ENCODE measurements at regions not wholly inside any gene's neighbourhood (a gene's known extent, or its start where the extent isn't known, plus 50 kb on each side); places are given as distances from the start of the nearest gene placed in this dataset.
"Not testable (repeated sequence)": the region's sequence is repeated elsewhere in the genome, so short reads cannot be mapped to it uniquely, and the experiment has no call there.

DNA sequence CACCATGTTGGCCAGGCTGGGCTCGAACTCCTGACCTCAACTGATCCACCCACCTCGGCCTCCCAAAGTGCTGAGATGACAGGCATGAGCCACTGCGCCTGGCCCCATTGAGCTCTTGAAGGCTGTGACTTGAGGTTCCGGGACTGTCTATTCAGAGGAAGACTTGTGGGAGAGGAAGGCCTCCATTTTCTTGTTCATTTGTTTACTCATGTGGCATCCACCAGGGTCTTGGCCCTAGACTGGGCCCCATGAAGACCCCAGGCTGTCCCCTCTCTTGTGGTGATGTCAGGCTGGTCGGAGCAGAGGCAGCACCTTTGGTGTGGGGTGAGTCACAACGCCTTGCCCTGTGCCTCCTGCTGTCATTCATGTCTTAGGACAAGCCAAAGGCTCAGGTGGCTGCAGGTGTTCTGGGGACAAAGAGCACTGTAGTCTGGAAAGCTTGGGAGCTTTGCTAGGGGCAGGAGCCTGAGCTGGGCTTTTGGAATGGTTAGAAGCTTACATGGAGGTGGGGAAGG, 224.6 kb upstream of the C1orf174 start:
- DNase-seq: no peak

DNA sequence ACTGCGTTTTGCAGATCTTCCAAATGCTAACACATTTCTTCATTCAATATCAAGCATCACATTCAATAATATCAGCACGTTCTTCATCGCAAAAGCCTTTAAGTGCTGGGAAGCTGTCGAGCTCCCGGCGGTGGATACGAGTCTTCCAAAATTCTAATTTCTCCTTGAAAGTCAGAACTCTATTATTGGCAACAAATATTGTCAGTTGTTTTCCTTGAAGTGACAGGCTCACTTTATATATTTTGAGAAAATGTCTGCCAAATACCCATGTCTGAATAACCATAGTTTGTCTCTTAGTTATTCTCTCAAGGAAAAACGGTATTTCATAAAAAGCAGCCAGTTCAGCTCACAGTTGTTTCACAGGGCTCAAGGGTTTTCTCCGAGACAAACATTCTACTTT, 226.2 kb upstream of the C1orf174 start:
- no peak for DNase-seq

DNA sequence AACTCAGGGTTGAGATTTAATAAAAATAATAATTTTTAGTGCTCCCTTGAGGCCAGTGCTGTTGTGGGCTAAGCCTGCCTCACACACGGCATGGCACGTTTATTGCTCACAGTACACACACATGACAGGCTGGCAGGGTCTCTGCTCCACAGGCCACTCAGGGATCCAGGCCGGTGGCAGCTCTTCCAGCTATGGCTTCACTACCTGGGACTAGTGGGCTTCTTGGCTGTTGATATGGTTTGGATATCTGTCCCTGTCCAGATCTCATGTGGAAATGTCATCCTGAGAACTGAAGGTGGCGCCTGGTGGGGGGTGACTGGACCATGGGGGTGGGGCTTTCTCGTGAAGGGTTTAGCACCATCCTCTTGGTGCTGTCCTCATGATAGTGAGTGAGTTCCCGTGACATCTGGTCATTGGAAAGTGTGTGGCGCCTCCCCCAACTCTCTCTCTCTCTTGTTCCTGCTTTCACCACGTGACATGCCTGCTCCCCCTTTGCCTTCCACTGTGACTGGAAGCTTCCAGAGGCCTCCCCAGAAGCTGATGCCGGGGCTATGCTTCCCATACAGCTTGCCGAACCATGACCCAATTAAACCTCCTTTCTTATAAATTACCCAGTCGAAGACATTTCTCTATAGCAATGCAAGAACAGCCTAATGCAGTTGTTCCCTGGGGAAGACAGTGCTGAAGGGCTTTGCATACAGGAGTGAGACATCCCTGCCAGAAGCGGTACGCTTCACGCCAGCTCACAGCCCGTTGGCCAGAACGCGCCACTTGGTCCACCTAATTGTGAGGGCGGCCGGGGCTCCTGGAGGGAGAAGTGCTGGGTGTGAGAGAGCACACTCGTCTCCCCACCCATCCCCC, 226.9 kb upstream of the C1orf174 start:
- DNase-seq: no peak

DNA sequence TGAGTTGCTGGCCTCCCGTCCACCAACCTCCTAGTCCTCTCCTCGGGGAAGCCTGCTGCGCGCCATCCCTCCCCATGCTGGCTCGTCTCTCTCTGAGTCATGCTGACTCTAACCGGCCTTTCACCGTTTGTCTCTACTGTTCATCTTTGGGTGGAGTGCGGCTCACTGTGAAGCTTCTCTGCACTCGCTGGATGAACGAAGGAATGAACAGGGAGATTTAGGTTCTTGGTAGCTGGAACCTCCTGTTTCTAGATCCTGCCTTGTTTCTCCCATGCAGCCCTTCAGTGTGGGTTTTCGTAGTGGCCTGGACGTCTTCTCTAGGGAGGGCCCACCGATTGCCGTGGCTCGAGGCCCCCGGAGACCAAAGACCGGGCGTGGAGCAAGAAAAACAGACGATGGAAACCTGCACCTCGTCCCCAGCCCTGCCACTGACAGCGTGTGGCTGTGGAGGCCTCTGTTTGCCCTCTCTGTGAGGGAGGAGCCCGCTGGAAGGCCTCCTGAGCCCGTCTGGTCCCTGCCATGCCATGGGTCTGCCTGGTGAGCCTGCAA, 227.6 kb upstream of the C1orf174 start:
- no peak for DNase-seq

DNA sequence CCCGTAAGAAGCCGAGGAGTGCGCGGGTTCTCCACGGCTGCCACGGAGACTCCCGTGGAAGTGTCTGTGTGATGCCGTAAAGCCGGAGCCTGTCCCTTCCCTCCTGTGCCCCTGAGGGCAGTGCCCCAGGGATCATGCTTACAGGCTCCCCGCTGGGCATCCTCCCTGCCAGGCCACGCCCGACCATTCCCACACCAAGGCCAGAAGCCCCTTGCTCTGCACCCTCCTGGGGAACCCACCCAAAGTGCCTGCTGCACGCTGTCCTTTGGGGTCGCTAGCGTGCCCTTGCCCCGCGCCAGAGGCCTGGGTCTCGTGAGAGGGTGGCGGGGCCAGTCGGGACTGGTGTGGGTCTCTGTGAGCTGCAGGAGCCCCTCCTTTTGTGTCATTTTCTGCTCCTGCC, 228.5 kb upstream of the C1orf174 start:
- no peak for DNase-seq

DNA sequence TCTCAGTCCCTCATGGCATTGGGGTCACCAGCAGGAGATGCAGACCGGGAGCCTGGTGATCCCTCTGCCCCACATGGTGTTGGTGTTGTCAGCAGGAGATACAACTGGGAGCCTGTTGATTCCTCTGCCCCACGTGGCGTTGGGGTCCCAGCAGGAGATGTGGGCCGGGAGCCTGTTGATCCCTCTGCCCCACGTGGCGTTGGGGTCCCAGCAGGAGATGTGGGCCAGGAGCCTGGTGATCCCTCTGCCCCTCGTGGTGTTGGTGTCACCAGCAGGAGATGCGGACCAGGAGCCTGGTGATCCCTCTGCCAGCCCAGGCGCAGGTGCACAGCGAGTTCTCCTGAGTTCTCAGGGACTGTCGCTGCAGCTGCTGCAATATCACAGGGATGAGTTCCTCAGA, 229.6 kb upstream of the C1orf174 start:
- DNase-seq: no peak

DNA sequence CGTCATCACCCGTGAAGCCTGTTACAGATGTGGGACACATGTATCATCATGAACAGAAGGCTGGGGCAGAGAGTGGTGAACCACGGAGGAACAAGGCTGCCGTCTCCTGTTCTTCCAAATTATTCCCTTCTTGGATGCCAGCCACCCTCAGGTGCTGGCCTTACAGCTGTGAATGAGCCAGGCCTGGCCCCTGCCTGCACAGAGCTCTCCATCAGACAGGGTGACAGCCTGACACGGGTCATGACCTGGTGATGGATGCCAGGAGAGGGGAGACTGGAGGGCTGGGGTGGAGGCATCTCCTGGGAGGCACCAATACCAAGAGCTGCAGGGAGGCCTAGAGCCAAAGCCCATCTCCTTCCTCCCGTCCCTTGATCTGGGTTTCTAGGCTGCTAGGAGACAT, 230.0 kb upstream of the C1orf174 start:
- no peak for DNase-seq

DNA sequence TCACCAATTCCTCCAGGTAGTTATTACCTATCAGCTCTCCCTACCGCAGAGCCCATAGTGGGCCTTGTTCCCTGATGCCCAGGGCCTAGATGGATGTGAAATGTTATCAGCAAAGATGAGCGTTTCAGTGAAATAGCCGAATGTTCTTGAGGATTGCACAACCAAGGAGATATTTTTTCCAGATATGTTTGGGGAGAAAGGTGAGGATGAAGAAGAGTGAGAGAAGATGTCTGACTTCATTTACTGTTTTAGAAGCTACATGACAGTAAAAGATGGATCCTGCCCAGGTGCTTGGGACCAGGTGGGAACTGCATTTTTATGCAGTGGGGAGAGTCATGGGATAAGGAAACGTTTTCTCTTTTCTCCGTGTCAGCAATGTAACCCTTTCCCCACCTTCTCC, 231.7 kb upstream of the C1orf174 start:
- DNase-seq: no peak

DNA sequence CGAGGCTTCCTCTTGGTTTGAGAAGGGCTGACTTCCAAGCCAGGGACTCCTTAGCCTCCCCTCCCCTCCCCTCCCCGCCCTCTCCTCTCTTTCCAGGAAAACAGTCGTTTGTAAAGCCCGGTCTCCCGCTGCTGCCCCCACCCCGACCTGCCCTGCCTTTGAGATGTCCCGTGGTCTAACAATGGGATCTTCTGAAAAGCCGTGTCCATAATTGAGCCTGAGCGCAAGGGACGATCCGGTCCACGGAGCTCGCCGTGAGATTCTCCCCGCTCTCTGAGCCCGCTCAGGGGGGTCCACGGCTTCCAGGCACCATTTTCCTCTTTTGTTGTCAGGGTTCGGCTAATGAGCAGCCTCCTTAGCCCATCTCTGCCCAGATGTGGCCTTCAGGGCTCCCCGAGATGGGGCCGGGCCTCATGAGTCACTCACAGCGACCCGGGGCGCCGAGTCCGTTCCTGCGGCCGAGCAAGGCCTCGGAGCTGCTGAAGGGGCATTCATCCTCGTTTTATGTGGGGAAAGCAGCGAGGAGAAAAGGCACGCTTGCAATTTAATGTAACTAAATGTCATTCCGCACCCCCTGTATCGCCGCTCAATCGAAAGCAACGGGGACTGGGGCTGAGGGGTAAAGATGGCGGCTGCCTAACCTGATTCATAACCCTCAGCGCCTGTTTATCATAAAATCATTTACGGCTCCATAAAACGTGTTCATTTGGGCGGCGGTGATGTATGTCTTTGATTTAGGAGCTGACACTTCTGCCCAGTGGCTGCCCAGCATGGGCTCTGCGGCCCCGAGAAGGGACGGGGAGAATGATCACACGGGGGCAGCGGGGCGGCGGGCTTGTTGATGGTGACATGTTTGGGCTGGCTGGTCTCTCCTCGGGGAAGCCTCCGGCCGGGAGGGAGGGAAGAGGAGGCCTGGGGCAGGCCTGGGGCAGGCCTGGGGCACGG, 232.6 kb upstream of the C1orf174 start:
- DNase-seq: no peak

DNA sequence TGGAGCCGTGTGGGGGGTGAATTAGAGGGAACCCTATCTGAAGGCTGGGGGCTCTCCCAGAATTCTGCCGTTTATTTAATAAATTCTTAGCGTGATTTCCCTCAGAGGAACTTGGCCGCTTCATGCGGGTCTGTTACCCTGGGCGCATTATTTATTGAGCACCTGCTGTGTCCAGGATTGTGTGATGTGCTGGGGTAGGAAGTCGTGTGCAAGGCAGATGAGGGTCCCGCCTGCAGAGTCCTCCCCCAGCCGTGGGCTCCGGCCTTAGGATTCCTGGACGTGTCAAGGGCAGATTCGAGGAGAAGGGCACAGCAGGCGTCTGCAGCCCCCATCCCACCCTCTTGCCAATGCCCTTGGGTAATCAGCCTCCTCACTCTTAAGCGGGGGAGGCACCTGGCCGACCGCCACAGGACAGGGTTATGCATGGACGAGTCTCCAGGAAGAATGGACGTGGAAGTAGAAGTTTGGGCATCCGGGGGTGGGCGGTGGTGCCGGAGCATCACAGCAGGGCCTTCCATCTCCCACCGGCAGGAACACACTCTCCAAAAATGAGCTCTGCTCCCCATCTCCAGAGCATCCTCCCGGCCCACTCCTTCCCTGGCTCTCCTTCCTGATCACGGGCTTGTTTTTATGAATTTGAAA, 233.3 kb upstream of the C1orf174 start:
- DNase-seq: no peak

DNA sequence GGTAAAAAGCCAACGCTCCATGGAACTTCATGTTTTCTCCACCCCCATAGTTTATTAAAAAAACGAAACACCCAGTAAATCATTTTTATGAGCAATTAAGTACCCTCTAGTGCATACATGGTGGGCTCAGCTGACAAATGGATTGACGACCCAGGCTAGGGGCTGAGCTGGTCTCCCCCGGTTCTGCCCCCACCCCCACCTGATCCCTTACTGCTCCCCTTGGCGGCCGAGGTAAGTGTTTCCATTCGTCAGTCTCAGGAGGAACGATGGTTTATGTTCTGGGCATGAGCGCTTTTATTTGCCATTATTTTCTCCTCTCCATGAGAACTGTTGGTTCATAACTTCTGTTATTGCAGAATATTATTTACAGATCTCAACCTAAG, 233.9 kb upstream of the C1orf174 start:
- DNase-seq: no peak

DNA sequence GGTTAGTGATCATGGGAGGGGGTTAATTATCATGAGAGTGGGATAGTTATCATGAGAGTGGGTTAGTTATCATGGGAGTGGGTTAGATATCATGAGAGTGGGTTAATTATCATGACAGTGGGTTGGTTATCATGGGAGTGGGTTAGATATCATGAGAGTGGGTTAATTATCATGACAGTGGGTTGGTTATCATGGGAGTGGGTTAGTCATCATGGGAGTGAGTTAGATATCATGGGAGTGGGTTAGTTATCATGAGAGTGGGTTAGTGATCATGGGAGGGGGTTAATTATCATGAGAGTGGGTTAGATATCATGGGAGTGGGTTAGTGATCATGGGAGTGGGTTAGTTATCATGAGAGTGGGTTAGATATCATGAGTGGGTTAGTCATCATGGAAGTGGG, 235.8 kb upstream of the C1orf174 start:
- not testable (repeated sequence) for DNase-seq

DNA sequence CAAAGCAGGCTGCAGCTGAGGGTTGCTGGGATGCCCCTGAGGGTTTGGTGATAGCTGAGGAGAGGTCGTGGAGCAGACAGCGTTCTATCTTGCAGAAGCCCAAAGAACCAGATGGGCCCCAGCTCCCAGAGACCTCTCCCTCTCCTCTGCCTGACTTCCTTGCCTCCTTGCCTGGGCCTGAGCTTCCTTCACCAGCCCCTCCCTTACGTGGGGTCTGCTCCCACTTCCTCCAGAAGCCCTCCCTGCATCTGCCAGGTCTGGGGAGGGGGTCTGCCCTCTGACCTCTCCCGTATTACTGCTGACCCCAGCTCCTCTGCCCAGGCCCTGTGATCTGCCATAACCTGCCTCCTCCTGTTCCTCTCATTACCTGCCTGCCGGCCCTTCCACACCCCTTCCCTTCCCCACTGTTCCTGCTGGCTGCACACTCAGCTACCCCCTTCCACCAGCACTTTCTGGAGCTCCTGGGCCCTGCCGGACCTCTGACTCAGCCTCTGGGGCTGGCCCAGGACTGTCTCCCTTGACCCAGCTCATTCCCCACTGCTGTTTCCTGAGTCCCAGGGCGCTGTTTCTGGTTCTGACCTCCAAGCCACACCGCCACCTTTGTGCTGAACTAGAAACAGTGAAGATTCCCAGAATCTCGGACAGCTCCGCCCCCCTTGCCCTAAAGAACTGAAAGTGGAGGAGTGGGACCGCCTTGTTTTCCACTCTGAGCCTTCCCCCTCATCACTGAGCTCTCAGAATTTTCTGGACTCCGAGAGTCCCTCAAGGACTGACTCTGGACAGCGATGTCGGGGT, 237.7 kb upstream of the C1orf174 start:
- no peak for DNase-seq

DNA sequence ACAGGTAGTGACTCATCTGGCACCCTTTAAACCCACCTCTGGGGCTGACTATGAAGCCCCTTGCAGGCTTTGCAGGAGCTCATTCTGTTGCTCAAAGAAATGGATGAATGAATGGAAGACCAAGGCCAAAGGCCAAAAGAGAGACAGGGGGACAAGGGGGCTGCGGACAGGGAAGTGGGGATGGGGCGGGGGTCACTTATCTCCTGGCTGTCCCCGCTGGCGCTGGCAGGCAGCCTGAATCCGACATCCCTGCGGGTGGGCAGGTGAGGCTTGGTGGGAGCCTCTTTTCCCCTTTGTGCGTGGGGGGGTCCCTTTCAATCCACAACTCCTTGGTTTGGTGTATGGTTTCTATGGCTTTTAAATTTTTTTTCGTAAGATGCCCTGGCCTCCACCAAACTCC, 239.6 kb upstream of the C1orf174 start:
- DNase-seq: no peak

DNA sequence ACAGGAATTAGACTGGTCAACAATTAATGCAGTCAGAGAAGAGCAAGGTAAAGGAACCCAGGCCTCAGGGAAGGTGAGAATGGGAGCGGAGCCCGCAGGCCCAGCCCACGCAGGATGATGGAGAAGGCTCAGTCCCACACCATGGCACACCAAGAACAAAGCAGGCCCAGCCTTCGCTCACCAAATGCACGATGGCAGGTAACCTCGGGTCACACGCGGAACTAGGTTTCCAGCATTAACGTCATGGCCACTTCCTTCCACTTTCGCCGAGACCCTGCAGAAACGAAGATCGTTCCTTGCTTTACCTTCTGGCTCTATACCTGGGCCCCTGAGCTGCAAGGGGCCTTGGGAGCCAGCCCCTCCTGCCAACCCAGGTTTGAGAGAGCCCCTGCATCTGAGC, 240.2 kb upstream of the C1orf174 start:
- DNase-seq: no peak

DNA sequence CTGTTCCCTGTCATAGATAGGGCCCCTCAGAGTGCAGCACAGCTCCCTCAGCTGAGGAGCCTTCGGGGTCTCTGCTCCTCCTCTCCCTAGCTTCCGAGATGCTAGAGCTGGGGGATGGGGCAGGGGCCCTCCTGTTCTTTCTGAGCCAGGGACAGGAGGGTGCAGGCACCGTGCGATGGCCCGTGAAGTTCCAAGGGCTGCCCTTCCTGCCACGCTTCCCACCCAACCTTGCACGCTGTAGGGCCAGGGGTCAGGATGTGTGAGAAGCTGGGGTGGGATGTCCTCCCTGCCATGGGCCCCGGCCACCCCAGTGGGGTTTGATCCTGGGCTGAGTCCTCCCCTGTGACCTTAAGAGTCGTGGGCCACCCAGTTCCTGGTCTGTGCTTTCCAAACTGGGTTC, 240.7 kb upstream of the C1orf174 start:
- DNase-seq: no peak

DNA sequence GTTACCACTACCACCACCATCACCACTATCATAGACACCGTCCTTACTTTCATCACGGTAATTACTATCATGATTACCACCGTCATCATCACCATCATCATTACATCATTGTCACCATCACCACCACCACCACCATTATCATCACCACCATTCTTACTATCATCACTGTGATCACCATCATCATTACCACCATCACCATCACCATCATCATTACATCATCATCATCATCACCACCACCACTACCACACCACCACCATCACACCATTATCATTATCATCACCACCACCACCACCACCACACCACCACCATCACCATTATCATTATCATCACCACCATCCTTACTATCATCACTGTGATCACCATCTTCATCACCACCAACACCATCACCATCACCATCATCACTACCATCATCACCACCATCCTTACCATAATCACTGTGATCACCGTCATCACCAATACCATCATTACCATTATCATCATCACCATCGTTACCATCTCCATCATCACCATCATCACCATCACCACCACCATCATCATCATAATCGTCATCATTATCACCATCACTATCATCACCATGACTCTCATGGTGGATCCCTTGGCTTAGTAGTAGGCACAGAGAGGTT, 244.4 kb upstream of the C1orf174 start:
- DNase-seq: no peak

DNA sequence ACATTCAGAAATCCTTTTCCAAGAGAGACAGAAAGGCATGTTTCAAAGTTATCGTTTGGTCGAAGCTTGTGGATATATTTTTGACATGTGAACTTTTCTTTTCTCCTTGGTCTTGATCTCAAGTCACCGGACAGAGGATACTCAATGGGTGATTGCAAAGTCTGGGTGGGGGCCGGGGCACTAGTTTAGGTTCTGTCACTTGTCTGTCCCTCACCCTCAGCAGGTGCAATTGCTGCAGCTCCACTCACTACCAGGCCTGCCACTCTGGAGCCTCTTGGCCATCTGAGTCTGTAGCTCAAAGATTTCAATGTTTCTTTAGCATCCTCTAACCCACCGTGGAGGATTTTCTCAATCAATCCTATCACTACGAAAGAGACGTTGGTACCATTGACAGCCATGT, 246.0 kb upstream of the C1orf174 start:
- DNase-seq: no peak

DNA sequence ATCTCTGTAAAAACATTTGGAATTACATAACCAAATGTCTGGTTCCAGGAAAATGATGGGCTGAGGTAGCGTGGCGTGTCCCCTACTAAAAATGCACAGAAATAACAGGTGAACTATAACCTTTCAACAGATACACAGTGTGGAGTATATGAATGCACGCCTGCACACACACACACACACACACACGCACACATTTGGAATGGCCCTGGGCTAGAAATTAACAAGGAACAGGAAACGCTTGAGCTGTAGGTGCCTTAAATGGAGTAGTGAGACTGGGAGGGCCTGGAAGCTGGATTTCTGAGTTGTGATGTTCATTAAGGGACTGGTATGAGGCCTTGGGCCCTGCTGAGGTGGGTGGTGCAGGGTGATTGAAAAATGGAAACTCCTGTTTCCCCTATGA, 246.5 kb upstream of the C1orf174 start:
- DNase-seq: no peak

DNA sequence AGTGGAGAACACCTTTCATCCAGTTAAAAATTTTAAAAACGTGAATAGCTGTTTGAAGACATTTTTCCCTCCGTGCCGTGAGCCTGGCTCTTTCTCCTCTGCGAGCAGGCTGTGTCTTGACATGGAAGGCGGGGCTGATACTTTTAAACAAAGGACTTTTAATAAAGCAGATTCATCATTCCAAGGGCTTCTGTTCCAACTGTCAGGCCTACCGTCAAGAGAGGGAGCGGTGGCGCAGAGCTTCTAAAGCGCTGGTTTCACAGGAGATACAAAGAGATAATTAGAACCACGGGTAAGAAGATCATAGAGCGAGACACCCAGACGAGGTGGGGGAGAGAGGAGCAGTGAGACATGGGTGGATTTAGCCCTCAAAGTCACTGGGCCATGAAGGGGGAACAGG, 247.4 kb upstream of the C1orf174 start:
- no peak for DNase-seq

DNA sequence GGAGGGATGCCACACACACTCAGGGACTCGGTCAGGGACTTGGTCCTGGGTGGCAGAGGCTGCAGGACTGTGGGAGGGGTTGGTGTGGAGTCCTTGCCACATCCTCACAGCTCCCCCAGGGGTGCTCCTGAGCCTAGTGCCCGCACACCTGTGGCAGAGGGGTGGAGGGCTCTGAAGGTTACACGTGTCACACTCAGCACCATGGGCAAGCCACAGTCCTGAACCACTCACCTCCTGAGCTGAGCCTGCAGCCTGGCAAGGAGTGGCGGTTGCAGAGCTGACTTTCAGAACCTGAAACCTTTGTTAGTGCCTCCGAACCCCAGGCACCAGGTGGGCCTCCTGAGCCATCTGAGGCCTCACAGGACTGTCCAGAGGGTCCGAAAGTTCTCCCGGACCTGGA, 249.2 kb upstream of the C1orf174 start:
- DNase-seq: no peak

DNA sequence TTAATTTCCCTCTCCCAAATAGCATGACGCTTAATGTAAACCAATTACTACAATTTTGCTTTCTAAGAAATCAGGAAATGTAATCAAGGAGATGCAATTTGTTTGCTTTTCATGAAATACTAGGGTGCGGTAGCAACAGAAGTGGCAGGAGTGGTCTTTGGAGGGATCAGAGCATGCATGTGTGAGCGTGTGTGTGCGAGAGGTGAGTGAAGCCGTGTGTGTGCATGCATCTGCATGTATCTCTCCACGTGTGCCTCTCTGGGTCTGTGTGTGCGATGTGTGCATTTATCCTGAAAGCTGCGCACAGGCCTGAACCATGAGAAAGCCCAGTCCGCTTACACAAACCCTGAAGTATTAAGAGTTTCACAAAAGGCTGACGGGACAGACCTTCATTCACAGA, 249.8 kb upstream of the C1orf174 start:
- DNase-seq: no peak

Measured in DMS53 (cell line).